ENCODE measurements at regions not wholly inside any gene's neighbourhood (a gene's known extent, or its start where the extent isn't known, plus 50 kb on each side); places are given as distances from the start of the nearest gene placed in this dataset.

GRCh38 chr4:24137671-24138601, 248.1 kb upstream of the PPARGC1A start:
- no peak overlapping the region for H3K4me3 ChIP-seq (ENCODE audit: low read depth, low read length)
- DNase-seq (ENCODE audit: low read depth), result no peak
- no peak for TF ChIP-seq CTCF (conservative IDR thresholded peaks at IDR 0.05; ENCODE audit: low read depth, low read length)

- H3K4me3 ChIP-seq (ENCODE audit: low read depth, low read length), result no peak overlapping the region
- DNase-seq (ENCODE audit: low read depth), result no peak
- TF ChIP-seq CTCF (conservative IDR thresholded peaks at IDR 0.05; ENCODE audit: low read depth, low read length), result no peak
Observed at GRCh38 chr4:24131954-24132673, 242.3 kb upstream of the PPARGC1A start.

GRCh38 chr4:24130637-24131036, 240.8 kb upstream of the PPARGC1A start:
- no peak overlapping the region for H3K4me3 ChIP-seq (ENCODE audit: low read depth, low read length)
- TF ChIP-seq CTCF (conservative IDR thresholded peaks at IDR 0.05; ENCODE audit: low read depth, low read length), result no peak
- DNase-seq (ENCODE audit: low read depth), result no peak

- H3K4me3 ChIP-seq (ENCODE audit: low read depth, low read length), result no peak overlapping the region
- DNase-seq (ENCODE audit: low read depth), result no peak
- no peak for TF ChIP-seq CTCF (conservative IDR thresholded peaks at IDR 0.05; ENCODE audit: low read depth, low read length)
Observed at GRCh38 chr4:24126776-24127175, 236.9 kb upstream of the PPARGC1A start.

GRCh38 chr4:24121395-24122175, 231.7 kb upstream of the PPARGC1A start:
- no peak for TF ChIP-seq CTCF (conservative IDR thresholded peaks at IDR 0.05; ENCODE audit: low read depth, low read length)
- no peak overlapping the region for H3K4me3 ChIP-seq (ENCODE audit: low read depth, low read length)
- no peak for DNase-seq (ENCODE audit: low read depth)

- DNase-seq (ENCODE audit: low read depth), result no peak
- H3K4me3 ChIP-seq (ENCODE audit: low read depth, low read length), result no peak overlapping the region
Observed at GRCh38 chr4:24117975-24118374, 228.1 kb upstream of the PPARGC1A start.

More at GRCh38 chr4:24117975-24118374, 228.1 kb upstream of the PPARGC1A start:
- TF ChIP-seq CTCF (conservative IDR thresholded peaks at IDR 0.05; ENCODE audit: low read depth, low read length), result no peak

All from choroid plexus epithelial cell (primary cell).